NCI-H2107 treated with DMSO at 0.1 percent for 48 hours (cell line): ENCODE measurements at regions not wholly inside any gene's neighbourhood (a gene's known extent, or its start where the extent isn't known, plus 50 kb on each side); places are given as distances from the start of the nearest gene placed in this dataset.

Source experiments
- DNase-seq: peaks from one replicate; lab custom pipeline; 2025; ENCODE audit not compliant: unreplicated experiment; lab: John Stamatoyannopoulos, UW

DNA sequence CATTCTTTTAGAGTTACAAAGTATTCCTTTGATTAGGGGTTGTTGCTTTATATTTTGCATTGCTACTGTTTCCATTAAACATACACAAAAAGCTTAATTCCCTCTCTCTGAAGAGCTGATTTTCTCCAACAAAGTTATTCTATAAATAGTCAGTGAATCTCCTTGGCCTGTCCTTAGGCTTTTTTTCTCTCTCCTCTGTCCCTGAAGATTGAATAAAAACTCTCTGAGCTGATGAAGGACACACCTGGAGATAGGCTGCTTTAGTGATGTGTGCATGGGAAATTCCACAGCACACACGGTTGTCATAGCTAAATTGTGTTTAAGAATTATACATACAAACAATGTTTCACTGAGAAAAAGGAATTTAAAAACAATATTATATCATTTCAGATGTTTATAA, 90.5 kb upstream of the TMEM106B start:
- DNase-seq, result no peak

DNA sequence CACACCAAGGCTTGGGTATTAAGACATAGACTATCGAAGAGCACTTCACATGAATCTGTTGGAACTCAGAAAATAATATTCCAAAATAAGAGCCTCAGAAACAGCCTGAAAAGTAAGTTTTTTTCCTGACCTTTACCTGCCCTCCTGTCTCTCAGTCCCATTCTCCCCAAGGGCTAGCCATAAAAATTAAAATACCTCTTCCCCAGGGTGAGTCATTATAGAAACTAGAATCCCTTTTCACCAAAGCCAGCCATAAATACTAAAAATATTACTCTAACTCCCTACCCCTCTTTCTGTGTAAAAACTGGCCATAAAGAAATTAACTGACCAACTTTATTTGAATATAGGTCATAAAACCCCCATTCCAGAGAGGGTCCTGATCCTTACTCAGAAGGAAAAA, 87.9 kb upstream of the TMEM106B start:
- no peak for DNase-seq

GRCh38 chr7:12124028-12124427, 87.1 kb upstream of the TMEM106B start:
- DNase-seq, result no peak

DNA sequence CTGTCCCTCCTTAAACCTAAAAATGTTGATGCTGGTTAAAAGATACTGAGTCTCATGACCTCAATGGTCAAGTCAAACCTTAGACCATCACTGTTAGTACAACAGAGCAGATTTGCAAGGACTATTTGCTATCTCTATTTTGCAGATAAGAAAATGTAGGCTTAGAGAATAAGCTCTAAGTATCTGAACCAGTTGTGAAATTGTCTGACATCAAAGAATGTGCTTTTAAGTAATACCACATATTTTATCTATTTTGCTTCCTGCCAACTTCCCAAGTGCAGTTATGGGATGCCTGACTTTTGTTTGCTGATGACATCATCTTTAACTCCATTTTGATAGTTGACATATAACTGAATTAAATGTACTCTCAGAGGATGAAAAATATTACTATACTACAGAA, 83.6 kb upstream of the TMEM106B start:
- no peak for DNase-seq

- no peak for DNase-seq
Measured at GRCh38 chr7:12130609-12131008, 80.5 kb upstream of the TMEM106B start.

- DNase-seq, result no peak
Measured at GRCh38 chr7:12131122-12131521, 80.0 kb upstream of the TMEM106B start.

DNA sequence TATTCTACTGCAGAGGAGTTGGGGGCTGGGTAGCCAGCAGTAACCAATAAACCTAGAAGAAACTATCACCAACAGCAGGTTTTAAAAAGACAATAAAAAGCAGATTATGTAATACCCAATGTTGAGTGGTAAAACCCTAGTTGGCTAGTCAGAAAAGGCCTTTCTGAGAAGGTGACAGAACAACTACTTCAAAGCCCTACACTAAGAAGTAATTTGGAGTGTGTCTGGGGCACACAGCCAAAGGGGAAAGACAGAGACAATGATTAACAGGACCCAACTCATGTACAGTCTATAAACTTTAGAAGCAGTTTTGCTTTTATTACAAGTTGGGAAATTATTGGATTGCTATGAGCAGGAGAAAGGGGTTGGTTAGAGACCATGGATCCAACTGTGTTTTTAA, 77.2 kb upstream of the TMEM106B start:
- DNase-seq, result no peak

GRCh38 chr7:12136523-12136922, 74.6 kb upstream of the TMEM106B start:
- no peak for DNase-seq

GRCh38 chr7:12137283-12137682, 73.8 kb upstream of the TMEM106B start:
- no peak for DNase-seq

GRCh38 chr7:12138421-12138820, 72.7 kb upstream of the TMEM106B start:
- no peak for DNase-seq

- no peak for DNase-seq
Measured at GRCh38 chr7:12139416-12139815, 71.7 kb upstream of the TMEM106B start.

- no peak for DNase-seq
Measured at GRCh38 chr7:12146813-12147212, 64.3 kb upstream of the TMEM106B start.

DNA sequence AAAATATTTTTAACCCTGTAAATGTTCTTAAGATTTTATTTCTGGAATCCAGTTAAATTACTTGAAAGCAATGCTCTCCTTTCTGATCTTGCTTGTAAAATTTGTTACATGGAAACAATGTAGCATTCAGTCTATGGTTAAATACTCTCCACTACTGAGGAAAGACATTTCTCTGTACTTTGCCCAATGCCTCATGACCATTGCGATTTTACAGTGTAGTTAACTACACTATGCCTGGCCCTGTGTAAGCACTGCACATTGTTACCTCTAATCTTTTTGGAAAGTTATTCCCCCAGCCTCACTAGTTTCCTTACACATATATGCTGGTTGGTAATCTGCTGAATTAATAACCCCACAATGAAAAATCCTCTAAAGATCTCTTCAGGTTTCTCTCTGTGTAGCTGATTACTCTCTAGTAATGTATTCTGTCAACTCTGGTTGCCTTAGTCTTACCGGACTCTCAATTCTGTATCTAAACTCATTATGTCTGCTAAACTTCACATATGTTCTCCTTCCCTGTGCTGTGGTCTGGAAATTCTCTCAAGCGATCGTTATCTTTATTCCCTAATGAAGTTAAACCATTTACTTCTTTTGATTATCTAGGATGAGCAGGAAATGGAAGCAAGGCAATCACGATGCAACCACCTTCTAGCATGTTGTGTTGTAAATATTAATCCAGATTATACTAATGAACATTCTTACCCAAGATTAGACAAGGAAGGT, 58.7 kb upstream of the TMEM106B start:
- no peak for DNase-seq

DNA sequence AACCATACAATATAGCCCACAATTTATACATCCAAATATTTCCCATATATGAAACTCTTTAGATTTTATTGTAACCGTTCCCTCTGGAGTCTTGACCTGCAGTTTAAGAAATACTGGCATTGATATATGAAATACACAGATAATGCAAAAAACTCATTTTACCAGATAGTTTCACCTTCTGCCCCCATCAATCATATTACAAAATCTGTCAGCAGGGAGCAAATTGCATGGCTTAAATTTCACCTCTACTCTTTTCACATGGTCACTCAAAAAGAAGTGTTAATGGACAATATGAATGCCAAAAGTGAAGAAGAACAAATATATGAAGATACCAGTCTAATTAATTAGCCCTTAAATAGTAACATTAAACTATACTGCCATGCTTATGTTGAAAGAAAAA, 57.0 kb upstream of the TMEM106B start:
- DNase-seq, result no peak

GRCh38 chr7:12157517-12157916, 53.6 kb upstream of the TMEM106B start:
- no peak for DNase-seq

DNA sequence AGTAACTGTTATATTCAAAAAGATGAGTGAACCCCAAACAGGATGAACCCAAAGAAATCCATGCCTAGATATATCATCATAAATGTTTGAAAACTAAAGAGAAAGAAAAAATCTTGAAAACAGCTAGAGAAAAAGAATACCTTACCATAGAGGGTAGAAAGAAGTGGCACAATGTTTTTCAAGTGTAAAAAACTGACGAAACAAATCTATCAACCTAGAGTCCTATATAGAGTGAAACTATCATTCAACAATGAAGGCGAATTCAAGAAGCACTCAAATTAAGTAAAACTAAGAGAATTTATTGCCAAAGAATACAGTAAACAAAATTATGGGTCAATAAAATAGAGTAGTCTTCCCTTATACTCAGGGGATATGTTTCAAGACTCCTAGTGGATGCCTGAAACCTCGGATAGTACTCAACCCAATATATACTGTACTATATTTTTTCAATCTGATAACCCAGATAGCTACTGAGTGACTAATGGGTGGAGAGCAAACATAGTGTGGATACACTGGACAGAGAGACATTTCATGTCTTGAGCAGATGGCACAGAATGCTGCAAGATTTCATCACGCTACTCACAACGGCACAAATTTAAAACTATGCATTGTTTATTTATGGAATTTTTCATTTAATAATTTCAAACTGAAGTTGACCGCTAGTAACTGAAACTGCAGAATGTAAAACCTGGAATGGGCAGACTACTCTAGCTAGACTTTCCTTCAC, 52.6 kb upstream of the TMEM106B start:
- no peak for DNase-seq

DNA sequence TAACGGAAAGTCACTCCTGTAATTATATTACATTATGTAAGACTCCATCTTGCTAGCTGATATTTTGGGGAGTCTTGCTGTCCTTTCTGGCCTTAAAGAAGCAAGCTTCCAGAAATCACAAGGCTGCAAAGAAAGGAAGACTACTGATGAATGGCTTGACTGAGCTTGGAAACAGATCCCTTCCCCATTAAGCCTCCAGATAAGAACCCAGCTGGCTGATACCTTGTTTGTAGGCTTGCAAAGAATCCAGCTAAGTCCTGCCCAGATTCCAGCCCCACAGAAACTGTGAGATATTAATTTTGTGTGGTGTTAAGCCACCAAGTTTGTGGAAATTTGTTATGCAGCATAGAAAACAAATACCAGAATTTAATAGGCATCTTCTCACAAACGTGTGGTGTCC, 49.9 kb upstream of the TMEM106B start:
- DNase-seq, result no peak
